NCI-H460 (cell line): ENCODE measurements at regions not wholly inside any gene's neighbourhood (a gene's known extent, or its start where the extent isn't known, plus 50 kb on each side); places are given as distances from the start of the nearest gene placed in this dataset.
A peak's percentile ranks its signal among the peaks of the same experiment; 100 is the strongest.
"Not testable (repeated sequence)": the region's sequence is repeated elsewhere in the genome, so short reads cannot be mapped to it uniquely, and the experiment has no call there.

Experiments used
- DNase-seq: peaks from one replicate; pipeline ENCODE4 v3.0.0-alpha.2; 2016; ENCODE audit warnings: low read depth; ENCODE audit errors: extremely low read depth
- small RNA-seq, 2 experiments: library from RNA; depleted of rRNA; stranded (forward); fragments of <200 nt; gene quantifications; one replicate each; pipeline ENCODE3, GENCODE V24; 2014

- not testable (repeated sequence) for DNase-seq
Measured at GRCh38 chr3:30541156-30541555, 65.2 kb upstream of the TGFBR2 start.

DNA sequence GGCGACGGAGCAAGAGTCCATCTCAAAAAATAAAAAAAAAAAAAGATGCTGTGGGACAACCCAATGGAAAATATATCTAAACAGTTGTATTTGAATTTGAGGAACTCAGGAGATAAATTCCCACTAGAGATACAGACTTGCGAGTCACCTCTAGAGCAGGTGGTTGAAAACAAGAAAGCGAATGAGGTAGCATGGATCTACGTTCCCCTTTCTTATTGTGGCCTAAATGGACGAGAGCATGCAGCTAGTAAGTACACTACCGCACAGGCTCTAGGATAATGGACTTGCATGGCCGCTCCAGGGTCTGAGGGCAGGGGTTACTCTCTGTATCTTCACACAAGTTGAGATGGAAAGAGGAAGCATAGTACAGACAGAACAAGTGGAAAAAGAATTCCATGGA, 63.5 kb upstream of the TGFBR2 start:
- DNase-seq, result no peak

GRCh38 chr3:30544812-30545211, 61.6 kb upstream of the TGFBR2 start:
- DNase-seq, result peak; percentile 2

- DNase-seq, result no peak
Measured at GRCh38 chr3:30546934-30547333, 59.5 kb upstream of the TGFBR2 start.

- DNase-seq, result no peak
Measured at GRCh38 chr3:30547716-30548115, 58.7 kb upstream of the TGFBR2 start.

DNA sequence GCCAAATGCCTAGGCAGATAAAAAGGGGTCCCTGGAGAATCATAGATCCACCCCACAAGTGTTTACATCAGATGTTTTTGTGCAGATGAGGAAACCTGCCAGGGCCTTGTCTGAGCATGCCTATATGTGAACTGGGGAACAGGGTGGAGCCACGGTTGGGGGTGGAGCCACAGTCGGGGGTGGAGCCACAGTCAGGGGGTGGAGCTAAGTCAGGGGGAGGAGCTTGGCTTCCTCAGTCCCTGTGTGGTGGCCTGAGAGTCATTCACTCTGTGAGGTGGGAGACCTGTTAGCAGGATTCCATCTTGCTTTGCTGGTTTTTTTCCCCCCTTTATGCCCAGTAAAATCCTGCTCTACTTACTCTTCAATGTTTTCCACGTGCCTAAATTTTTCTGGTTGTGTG, 57.8 kb upstream of the TGFBR2 start:
- DNase-seq, result no peak

DNA sequence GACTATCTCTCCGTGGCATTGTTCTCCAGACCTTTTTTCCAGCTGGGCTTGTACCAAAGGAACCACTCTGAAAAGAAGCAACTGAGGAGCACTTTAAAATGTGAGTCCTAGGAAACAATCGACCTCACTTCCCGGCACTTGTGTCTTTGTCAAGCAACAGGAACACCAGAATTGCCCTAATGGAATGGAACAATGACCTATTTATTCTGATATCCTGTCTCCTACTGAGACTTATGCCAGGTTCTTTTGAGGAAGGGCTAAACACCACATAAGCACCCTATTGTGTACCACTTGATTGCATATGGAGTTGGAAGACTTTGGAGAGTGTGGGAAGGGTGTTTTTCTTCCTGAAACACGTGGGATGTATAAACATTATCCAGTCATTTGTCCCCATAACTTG, 56.8 kb upstream of the TGFBR2 start:
- no peak for DNase-seq

GRCh38 chr3:30550246-30550645, 56.2 kb upstream of the TGFBR2 start:
- no peak for DNase-seq

GRCh38 chr3:30551266-30551665, 55.1 kb upstream of the TGFBR2 start:
- DNase-seq, result no peak

DNA sequence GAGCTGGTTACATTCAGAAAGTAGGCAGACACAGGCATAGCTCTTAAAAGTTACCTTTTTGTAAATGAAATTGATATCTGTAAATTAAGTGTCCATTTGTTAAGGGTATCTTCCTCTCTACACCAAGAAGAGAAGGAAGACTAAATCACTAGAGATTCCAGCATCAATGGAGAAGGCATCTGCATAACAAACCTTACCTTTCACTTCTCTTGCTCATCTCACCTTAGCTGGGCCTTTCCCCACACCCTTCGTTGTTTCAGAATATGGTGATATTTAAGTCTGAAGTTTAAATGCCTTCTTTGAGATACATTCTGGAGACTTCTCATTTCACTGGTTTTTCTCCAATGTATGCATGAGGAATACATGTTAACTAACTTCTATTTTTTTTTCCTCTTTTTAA, 54.5 kb upstream of the TGFBR2 start:
- no peak for DNase-seq

DNA sequence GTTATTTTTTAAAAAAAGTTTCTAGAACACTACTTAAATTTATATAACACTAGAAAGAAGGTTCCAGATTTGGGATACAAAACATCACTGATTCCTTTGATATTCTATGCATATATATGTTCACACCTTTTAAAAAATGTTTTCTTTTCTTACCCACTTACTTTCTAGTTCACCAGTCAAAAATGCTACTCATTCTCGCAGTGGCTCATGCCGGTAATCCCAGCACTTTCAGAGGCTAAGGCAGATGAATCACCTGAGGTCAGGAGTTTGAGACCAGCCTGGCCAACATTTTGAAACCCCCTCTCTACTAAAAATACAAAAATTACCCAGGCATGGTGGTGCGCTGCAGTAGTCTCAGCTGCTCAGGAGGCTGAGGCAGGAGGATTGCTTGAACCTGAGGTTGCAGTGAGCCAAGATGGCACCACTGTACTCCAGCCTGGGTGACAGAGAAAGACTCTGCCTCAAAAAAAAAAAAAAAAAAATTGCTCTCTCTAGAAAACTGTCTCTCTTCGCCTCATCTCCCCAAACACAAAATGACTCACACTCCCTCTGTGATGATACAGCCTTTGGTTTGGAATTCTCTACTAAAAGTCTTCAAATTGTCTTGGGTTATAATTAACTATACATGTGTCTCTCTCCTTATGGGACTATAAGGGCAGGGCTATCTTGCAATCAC, 52.6 kb upstream of the TGFBR2 start:
- DNase-seq, result no peak

DNA sequence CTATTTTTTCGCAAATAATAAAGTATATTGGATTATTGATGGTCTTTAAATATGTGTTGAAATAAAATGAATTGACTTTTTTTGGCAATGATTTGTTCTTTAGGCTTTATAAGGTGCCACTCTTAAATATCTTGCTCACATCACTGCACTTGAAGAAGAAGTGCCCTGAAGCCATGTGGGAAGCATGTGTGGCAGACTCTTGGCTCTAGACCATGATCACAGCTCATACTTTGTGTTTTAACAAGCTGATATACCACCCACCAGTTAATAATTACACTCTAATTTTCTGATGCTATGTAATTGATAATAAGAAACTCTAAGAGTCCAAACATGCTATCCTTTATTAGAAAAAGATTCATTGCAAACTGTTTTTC, 52.1 kb upstream of the TGFBR2 start:
- no peak for DNase-seq

GRCh38 chr3:30555968-30556367, 50.4 kb upstream of the TGFBR2 start:
- DNase-seq, result no peak

Small RNA genes in the stretch of these regions (small RNA-seq; reads per million reads assigned to genes)
- gene RF01848, result 0 reads per million in 2 experiments
